HG03066 (cell line): ENCODE measurements at regions not wholly inside any gene's neighbourhood (a gene's known extent, or its start where the extent isn't known, plus 50 kb on each side); places are given as distances from the start of the nearest gene placed in this dataset.

Experiments
- ATAC-seq: cut with Tn5 transposase; IDR thresholded peaks from one replicate; pipeline ENCODE4 v1.9.1; 2021; ENCODE audit warnings: low read depth; ENCODE audit not compliant: unreplicated experiment

- no peak for ATAC-seq
Observed at GRCh38 chr2:196380575-196380974, 209.2 kb upstream of the STK17B start.

- ATAC-seq, result no peak
Observed at GRCh38 chr2:196381464-196381863, 210.1 kb upstream of the STK17B start.

- no peak for ATAC-seq
Observed at GRCh38 chr2:196383799-196384198, 212.4 kb upstream of the STK17B start.

- peak; percentile 65 for ATAC-seq
Observed at GRCh38 chr2:196384729-196385128, 213.4 kb upstream of the STK17B start.

GRCh38 chr2:196389670-196390069 is 218.3 kb upstream of the STK17B start:
- no peak for ATAC-seq

- no peak for ATAC-seq
Observed at GRCh38 chr2:196390243-196391148, 219.1 kb upstream of the STK17B start.

- no peak for ATAC-seq
Observed at GRCh38 chr2:196391149-196391479, 219.7 kb upstream of the STK17B start.

- no peak for ATAC-seq
Observed at GRCh38 chr2:196399096-196399495, 227.7 kb upstream of the STK17B start.

GRCh38 chr2:196399722-196400691 is 228.6 kb upstream of the STK17B start:
- no peak for ATAC-seq

- ATAC-seq, result no peak
Observed at GRCh38 chr2:196403471-196403870, 232.1 kb upstream of the STK17B start.

- ATAC-seq, result no peak
Observed at GRCh38 chr2:196404276-196404675, 232.9 kb upstream of the STK17B start.

- ATAC-seq, result no peak
Observed at GRCh38 chr2:196407675-196408264, 231.7 kb upstream of the CCDC150 start.

- peak; percentile 51 for ATAC-seq
Observed at GRCh38 chr2:196409376-196409775, 230.1 kb upstream of the CCDC150 start.

GRCh38 chr2:196410008-196410407 is 229.5 kb upstream of the CCDC150 start:
- ATAC-seq, result no peak

- ATAC-seq, result peak; percentile 36
Observed at GRCh38 chr2:196413821-196414274, 225.7 kb upstream of the CCDC150 start.

- ATAC-seq, result peak; percentile 48
Observed at GRCh38 chr2:196415384-196415783, 224.1 kb upstream of the CCDC150 start.

GRCh38 chr2:196420143-196420542 is 219.4 kb upstream of the CCDC150 start:
- ATAC-seq, result no peak

GRCh38 chr2:196421880-196422279 is 217.6 kb upstream of the CCDC150 start:
- no peak for ATAC-seq

GRCh38 chr2:196422361-196422760 is 217.2 kb upstream of the CCDC150 start:
- no peak for ATAC-seq

GRCh38 chr2:196426122-196426521 is 213.4 kb upstream of the CCDC150 start:
- ATAC-seq, result no peak
